ENCODE measurements at regions not wholly inside any gene's neighbourhood (a gene's known extent, or its start where the extent isn't known, plus 50 kb on each side); places are given as distances from the start of the nearest gene placed in this dataset.

DNA sequence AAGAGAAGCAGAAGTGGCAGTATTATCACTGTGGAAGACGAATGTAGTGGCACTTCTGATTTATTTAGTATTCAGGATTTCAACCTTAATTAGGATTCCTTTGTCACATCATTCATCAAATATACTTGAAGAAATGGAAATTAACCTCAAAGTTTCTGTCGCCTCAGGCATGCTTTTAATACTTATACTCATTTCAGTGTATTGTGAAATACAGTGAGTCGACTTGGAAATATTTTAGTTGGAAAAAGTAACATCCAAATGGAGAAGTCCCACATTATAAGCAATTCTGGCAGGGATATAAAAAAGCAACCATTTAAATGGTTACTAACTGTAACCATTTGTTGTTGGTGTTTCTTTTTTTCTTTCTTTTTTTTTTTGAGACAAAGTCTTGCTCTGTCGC lies 648.8 kb downstream of the ARL4A start:
- DNase-seq, result no peak

DNA sequence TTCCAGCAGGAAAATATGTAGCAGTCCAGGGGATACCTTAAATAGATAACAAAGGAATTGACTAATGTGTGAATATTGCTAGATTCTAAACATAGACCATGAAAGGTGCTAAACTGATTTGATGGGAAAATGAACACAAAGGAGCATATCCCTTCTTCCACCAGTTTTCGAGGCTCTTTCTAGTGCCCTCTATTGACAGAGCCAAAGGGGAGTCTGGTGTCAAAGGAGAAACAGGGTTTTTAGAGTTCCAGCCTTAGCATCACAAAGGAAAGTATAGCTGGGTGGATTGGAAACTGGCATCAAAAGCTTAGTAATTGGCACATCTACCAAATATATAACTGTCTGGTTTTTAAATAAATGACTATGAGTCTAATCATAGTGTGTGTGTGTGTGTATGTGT lies 636.8 kb downstream of the ETV1 start:
- DNase-seq, result no peak

DNA sequence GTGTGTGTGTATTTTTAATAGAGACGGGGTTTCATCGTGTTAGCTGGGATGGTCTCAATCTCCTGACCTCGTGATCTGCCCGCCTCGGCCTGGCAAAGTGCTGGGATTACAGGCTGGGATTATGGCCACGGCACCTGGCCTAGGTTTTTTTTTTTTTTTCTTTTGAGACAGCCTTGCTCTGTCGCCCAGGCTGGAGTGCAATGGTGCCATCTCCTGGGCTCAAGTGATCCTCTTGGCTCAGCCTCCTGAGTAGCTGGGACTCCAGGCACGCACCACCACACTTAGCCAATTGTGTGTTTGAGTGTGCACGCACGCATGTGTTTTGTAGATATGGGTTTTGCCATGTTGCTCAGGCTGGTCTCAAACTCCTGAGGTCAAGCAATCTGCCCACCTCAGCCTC lies 629.8 kb downstream of the ETV1 start:
- no peak for DNase-seq

DNA sequence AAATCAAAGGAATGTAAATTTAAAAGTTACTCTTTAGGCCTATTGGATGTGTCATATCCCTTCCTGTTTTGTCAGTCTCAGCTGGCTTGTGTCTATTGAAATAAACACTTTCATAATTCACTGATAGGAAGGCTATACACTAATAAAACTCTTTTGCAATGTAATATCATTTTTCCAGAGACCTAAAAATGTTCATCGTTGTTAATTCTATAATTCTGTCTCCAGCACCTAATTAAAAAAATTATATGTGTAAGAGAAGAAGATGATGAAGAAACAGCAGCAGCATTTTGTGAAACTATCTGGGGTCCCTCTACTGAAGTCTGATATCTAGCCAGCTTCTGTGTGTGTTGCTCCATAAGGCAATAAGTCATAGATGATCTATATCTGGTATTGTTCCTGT lies 602.7 kb downstream of the ETV1 start:
- DNase-seq, result no peak

GRCh38 chr7:13407911-13408310 lies 581.6 kb downstream of the ETV1 start:
- DNase-seq, result no peak

DNA sequence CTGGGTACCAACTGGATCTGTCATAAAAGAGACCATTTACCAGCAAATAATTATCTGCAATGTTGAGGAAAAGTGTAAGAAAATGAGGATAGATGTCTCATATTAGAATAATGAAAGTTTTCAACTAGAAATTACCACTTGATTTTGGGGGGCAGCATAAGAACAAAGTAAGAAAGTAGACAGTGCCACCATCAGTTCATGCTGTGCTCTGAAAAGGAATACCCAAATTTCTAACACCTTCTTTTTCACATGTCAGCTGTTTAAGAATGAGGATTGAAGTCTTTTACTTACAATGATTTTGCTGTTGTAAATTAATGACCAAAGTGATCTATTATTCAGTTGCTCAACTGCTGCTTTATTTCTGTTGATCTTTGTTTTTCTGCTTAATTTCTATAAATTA lies 578.3 kb downstream of the ETV1 start:
- no peak for DNase-seq

GRCh38 chr7:13411636-13412035 lies 577.8 kb downstream of the ETV1 start:
- DNase-seq, result peak; percentile 47

GRCh38 chr7:13414181-13414580 lies 575.3 kb downstream of the ETV1 start:
- peak; percentile 16 for DNase-seq

- DNase-seq, result no peak
Observed at GRCh38 chr7:13414661-13415107, 574.8 kb downstream of the ETV1 start.

DNA sequence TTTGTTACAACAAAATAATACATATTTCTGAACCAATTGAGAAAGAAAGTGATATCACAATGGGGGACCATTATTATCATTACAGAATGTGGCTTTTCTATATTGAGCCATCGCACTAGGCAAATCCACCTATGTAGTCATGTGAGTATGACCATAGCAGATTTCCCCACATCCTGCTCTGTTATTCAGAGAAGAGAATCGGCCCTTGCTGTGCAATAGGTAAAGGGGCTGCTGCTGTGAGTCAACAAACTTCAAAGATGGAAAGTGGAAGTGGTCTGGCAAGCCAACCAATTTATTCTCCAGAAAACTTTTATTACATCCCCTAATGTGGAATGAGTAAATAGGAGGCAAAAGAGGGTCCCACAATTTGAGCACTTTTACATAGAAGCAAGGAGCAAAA lies 573.4 kb downstream of the ETV1 start:
- DNase-seq, result no peak

GRCh38 chr7:13416544-13416943 lies 572.9 kb downstream of the ETV1 start:
- DNase-seq, result no peak

GRCh38 chr7:13420726-13421125 lies 568.7 kb downstream of the ETV1 start:
- DNase-seq, result no peak

DNA sequence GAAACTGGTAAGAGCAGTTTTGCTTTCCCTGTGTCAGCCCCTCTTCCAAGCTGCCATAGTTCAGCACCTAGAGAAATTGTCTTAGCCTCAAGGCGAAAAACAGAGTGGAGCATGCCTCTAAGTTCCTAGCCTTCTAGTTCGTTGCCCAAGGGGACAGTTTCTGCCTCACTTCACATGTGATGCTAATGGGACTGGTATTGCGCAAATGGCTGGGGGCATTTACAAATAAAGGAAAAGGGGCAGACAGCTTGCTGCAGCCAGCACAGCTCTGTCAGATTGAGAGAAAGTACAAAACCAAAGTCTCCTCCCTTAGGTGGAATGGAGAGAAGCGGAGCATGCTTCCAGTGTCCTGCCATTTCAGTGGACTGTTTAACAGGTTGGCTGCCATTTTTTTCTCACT lies 567.7 kb downstream of the ETV1 start:
- no peak for DNase-seq

DNA sequence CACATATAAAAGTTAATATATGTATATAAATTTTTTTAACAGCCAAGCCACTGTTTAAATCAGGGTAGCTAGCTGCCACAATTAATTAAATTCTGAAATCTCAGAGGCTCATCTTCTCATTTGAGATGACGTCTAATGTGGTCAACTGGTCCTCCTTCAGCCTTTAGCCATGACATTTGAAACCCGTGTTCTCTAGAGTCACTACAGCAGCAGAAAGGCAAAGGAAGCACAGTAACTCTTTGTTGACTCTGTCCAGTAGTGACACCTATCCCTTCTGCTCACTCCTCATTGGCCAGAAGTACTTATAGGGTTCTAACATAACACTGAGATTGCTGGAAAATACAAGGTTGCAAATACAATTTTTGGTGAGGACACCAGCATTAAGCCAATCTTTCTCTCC lies 555.5 kb downstream of the ETV1 start:
- no peak for DNase-seq

DNA sequence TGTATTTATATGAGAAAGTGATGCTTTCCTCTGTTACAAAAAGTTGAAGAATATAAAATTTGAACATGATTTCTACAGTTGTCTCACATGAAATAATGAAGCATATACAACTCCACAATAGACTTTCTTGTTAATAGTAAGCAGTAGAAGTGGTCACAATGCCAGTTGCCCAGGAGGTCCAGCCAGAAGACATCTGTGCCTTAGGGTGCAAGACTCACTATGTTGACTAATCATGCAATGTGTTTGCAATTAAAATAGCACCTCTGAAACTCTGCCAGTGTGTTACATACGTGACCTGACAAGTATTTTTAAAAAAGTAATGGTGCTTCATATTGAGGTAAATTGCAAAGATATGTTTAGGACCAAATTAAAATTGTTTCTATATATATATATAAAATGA lies 547.2 kb downstream of the ETV1 start:
- DNase-seq, result no peak

DNA sequence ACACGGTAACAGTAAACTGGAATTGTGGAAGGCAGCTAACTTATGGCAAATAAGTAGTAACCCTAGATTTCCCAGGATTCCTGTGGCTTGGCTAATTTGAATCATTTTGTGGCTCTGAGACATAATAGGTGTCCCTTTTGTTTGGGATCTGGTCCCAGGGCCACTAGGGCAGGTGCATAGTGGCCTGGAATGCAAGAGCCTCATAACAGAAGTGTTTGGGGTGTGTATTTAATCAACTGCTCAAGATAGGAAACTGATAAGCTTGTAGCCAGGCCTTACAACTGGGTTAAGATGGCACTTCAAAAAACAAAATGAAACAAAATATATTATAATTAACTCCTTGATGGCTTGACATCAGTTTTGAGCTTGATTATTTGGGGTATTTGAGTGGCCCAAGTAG lies 541.8 kb downstream of the ETV1 start:
- DNase-seq, result no peak

GRCh38 chr7:13448243-13448642 lies 541.2 kb downstream of the ETV1 start:
- DNase-seq, result no peak

- DNase-seq, result no peak
Observed at GRCh38 chr7:13449460-13449859, 540.0 kb downstream of the ETV1 start.

DNA sequence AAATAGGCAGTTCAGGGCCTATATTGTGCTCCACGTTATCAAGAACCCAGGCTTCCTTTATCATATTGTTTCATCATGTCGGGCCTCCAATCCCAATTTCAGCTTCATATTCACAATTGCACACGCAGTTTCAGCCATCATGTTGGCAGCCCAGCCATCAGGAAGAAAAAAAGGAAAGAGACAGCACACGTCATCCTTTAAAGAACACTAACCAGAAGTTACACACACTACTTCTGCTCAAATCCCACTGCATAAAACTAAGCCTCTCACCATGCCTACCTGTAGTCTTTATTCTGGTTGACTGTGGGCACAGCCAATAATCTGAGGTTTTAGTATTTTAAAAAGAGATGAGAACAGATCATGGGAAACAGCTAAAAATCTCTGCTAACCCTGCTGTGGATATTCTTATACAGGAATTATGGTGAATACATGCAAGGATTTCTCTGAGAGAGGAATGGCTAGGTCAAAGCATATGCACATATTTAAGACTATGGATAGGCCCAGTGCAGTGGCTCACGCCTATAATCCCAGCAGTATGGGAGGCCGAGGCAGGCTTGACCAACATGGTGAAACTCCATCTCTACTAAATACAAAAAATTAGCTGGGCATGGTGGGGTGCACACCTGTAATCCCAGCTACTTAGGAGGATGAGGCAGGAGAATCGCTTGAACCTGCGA lies 534.4 kb downstream of the ETV1 start:
- no peak for DNase-seq

DNA sequence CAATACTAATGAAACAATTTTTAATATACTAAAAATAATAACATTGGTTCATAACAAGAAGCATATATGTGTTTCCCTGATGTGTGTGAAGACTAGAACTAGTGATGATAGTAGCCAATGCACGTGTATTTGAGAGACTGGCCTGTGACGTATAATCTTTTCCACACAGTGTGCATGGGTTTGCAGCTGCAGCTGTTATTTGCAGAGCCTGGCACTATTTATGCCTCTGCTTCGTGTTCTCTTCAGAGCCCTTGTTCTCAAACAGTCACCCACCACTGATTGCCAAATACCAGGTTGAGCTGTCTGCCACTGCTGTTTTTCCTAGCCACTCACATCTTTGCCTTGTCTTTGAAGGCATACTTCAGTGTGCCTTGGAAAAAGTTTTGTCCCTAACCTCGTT lies 531.7 kb downstream of the ETV1 start:
- peak; percentile 2 for DNase-seq

DNA sequence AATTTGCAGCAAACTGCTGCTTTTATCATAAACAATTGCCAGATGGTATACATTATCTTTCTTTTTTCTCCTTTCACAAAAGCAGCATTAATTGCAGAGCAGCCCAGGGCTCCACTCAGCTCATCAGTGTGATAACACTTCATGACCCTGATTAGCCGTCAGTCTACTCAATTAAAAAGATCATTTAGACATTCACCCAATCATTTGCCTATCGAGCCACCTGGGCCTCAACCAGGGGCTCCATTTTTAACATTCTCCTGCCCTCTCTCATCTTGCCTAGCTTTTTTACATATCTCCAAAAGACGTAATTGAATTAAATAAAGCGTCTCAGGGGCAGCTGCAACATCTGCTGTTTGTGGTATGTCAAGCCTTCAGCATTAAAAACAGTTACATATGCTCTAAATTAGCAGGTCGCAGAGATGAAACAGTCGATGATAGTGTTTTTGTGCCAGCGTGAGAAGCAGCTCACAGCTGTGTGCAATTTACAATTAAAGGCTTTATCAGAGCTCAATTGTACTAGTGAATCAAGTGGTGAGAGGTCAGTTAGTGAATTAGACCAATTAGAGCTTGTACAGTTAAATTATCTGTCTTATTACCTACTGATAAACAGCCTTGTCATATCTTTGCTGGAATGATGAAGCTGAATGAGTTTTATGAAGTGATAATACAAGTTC lies 522.5 kb downstream of the ETV1 start:
- DNase-seq, result peak; percentile 95

DNA sequence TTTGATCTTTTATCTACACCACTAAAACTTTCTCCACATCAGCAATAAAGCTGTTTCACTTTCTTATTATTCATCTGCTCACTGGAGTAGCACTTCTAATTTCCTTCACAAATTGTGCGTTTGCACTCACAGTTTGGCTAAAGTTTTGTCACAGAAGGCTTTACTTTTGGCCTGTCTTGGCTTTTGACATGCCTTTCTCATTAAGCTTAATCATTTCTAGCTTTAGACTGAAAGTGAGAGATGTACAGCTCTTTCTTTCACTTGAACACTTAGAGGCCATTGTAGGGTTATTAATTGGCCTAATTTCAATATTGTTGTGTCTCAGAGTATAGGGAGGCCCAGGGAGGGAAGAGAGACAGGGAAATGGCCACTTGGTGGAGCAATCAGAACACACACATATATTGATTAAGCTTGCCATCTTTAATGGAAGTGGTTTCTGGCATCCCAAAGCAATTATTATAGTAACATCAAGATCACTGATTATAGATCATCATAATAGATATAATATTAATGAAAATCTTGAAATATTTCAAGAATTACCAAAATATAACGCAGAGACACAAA lies 512.5 kb downstream of the ETV1 start:
- no peak for DNase-seq

DNA sequence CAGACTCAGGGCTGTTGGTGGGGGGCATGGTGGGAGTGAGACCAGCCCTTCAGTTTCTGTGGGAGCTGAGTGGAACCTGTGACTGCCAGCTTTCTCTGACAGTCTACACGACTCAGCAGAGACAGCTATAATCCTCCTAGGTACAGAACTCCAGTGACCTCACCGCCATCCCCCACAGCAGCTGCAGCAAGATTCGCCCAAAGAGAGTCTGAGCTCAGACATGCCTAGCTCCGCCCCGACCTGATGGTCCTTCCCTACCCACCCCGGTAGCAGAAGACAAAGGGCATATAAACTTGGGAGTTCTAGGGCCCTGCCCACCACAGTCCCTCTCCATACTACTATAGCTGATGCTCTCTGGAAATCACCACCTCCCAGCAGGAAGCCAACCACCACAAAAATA lies 500.1 kb downstream of the ETV1 start:
- DNase-seq, result no peak

DNA sequence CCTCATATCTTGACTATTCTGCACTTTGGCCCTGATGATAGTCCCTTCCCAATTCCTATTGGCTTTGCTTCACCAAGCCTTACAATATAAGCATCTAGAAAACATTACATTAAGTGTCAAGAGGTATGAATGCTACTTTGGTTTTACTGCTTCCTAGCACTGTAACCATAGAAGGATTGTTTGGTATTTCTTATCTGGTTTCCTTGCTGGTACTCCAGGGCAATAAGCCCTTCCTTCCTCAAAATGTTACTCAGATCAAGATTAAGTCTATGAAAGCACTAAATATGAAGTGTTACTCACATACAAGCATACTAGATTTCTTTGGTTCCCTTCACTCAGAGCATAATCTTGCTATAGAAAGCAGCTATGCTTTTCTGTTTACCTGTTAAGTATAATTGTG lies 492.5 kb downstream of the ETV1 start:
- no peak for DNase-seq

GRCh38 chr7:13508586-13508985 lies 480.9 kb downstream of the ETV1 start:
- DNase-seq, result no peak

Measured in NCI-H1694 (cell line).